HG03045 (cell line): ENCODE measurements at regions not wholly inside any gene's neighbourhood (a gene's known extent, or its start where the extent isn't known, plus 50 kb on each side); places are given as distances from the start of the nearest gene placed in this dataset.

Experiments
- ATAC-seq: cut with Tn5 transposase; IDR thresholded peaks from one replicate; pipeline ENCODE4 v1.9.1; 2021; ENCODE audit warnings: mild to moderate bottlenecking, moderate library complexity; ENCODE audit not compliant: unreplicated experiment

GRCh38 chr7:47691988-47692387 lies 110.1 kb upstream of the TNS3 start:
- no peak for ATAC-seq

- no peak for ATAC-seq
These were observed 109.1 kb upstream of the TNS3 start for GRCh38 chr7:47690902-47691558.

- ATAC-seq: no peak
These were observed 107.6 kb upstream of the TNS3 start for GRCh38 chr7:47689558-47689957.

- ATAC-seq: no peak
These were observed 106.6 kb upstream of the TNS3 start for GRCh38 chr7:47688311-47689100.

GRCh38 chr7:47685712-47686376 lies 103.9 kb upstream of the TNS3 start:
- ATAC-seq: no peak

GRCh38 chr7:47685151-47685550 lies 103.2 kb upstream of the TNS3 start:
- no peak for ATAC-seq

- ATAC-seq: no peak
These were observed 102.8 kb upstream of the TNS3 start for GRCh38 chr7:47684728-47685127.

- no peak for ATAC-seq
These were observed 101.6 kb upstream of the TNS3 start for GRCh38 chr7:47683485-47683898.

GRCh38 chr7:47682874-47683273 lies 101.0 kb upstream of the TNS3 start:
- no peak for ATAC-seq

- no peak for ATAC-seq
These were observed 99.4 kb upstream of the TNS3 start for GRCh38 chr7:47681249-47681810.

- no peak for ATAC-seq
These were observed 96.9 kb upstream of the TNS3 start for GRCh38 chr7:47678641-47679380.

GRCh38 chr7:47677664-47678063 lies 95.8 kb upstream of the TNS3 start:
- ATAC-seq: no peak

GRCh38 chr7:47677093-47677492 lies 95.2 kb upstream of the TNS3 start:
- ATAC-seq: no peak

GRCh38 chr7:47672977-47673381 lies 91.1 kb upstream of the TNS3 start:
- no peak for ATAC-seq

- no peak for ATAC-seq
These were observed 90.4 kb upstream of the TNS3 start for GRCh38 chr7:47672271-47672791.

GRCh38 chr7:47671358-47671757 lies 89.4 kb upstream of the TNS3 start:
- ATAC-seq: no peak

- ATAC-seq: peak; percentile 84
These were observed 88.8 kb upstream of the TNS3 start for GRCh38 chr7:47670729-47671128.

GRCh38 chr7:47669901-47670384 lies 88.0 kb upstream of the TNS3 start:
- ATAC-seq: no peak

GRCh38 chr7:47669178-47669891 lies 87.4 kb upstream of the TNS3 start:
- peak; percentile 78 for ATAC-seq
